ENCODE measurements at regions not wholly inside any gene's neighbourhood (a gene's known extent, or its start where the extent isn't known, plus 50 kb on each side); places are given as distances from the start of the nearest gene placed in this dataset.
A peak's percentile ranks its signal among the peaks of the same experiment; 100 is the strongest.

GRCh38 chr2:172231508-172231907, 128.8 kb upstream of the DLX2 start:
- DNase-seq (ENCODE audit: low read depth) = no peak

DNA sequence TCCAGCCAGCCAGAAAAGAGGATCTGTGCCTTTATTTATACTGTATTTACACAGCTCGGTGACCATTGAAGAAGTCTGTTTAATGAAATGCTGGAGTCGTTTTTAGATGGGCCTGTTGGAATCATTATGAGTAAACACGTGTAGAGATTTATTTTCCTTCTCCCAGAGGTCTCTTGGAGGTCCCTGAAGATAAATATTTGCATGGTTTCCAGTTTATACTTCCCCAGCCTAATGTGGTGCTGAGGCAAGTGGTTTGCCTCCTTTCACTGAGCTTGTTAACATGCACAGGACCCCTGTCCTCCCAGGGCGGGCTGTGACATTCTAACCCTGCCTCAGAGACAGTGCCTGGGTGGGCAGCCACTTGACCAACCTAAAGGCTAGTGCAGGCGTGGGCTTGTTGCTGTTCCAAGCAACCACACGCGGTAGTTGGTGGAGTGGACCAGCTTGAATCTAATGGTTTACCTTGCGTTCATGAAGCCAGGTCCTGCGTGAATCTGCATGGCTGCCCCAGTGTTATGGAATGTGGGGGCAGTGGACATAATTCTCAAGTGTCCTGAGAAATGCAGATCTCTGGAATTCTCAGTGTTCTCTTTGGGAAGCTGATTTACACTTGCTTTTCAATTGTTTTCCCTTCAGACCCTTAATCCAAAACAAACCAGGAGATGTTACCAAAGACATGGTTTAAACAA, 130.2 kb upstream of the DLX2 start:
- DNase-seq (ENCODE audit: low read depth) = no peak

DNA sequence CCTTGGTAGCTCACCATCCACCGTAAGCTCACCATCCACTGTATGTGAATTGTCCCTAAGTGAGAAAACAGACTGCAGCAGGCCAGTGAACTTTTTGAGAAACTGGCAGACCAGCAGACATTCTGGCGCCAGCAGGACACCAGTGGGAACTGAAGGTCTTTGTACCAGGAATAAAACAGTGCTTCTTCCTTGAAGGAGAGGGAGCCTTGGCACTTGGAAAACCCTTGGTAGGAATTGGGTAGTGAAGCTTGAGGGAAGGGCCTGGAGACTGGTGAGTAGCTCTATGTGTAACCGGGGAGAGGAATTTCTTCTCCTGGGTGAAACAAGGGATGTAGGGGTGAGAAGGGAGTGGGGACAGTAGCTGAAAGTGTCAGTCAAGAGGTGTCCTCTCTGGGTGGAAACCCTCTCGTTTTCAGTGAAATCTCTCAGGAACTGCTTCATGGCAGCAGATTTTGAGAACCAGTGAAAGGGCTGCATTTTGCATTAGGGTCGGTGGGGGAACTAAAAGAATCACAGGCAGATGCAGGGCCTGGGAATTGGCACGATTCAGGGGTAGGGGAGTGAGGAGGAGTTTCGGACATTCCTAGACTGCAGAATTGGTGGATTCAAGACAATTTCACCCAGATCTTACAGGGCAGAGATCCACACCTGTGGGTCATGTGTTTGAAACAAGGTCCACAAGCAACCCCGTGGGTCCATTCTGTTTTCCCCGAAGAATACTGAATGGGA, 131.5 kb upstream of the DLX2 start:
- DNase-seq (ENCODE audit: low read depth) = no peak

GRCh38 chr2:172234716-172235691, 132.3 kb upstream of the DLX2 start:
- no peak for DNase-seq (ENCODE audit: low read depth)

DNA sequence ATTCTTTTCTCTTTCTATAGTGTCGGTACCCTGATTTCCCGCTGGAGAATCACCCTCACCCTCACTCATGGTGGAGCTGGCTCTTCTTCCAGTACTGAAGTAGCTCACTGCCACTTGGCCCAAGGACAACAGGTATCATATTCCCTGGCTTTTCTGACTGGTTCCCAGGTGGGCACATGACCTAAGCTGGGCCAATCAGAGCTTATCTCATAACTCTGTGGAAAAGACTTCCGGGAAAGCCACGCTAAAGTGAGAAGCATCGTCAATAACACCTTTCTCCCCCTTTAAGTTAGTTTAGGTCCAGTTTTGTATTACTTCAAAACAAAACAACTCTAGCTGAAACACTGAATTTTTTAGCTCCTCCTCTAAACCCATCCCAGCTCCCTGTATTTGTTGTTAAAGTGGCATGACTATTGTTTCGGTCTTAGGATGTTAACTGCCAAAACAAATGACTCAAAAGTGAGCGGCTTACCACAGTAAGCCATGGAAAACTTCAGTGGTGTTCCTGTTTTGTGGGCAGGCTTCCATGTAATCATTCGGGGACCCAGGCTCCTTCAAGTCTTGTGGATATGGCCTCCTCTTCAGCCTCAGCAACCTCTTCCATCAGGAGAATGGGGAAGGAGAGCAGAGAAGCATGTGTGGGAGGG, 137.4 kb upstream of the DLX2 start:
- DNase-seq (ENCODE audit: low read depth) = peak; percentile 36

DNA sequence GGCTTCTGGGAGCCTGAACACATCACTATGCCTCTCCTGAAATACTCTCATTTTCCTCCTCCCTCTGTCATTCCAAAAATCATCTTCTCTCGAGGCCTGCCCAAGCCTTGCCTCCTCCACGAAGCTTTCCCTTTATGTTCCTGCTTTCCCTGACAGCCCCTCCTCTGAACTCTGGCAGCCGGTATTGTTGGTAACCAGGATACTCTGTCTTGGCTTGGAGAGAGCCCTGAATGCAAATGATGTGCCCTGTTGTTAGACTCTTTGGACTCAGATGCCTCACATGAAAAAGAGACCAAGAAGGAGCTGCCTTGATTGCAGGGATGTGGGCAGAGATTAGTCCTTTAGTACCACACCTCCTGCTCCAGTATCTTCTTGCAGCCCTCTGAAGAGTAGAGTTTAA, 138.5 kb upstream of the DLX2 start:
- DNase-seq (ENCODE audit: low read depth) = no peak

DNA sequence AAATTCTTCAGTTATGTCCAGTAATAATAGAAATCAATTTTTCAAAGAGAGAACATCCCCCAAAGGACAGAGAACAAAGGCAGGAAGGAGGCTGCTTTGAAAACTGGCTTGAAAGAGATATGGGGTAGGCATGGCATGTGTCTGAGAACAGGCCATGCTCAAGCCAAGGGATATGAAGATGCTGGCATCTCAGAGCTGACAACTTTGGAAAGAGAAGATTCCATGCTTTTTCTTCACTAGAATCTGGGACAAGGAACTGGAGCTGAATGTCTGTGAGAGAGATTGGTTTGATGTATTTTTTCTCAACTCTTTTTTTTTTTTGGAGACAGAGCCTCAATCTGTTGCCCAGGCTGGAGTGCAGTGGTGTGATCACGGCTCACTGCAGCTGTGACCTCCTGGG, 139.8 kb upstream of the DLX2 start:
- no peak for DNase-seq (ENCODE audit: low read depth)

GRCh38 chr2:172242961-172243360, 140.3 kb upstream of the DLX2 start:
- DNase-seq (ENCODE audit: low read depth) = no peak

DNA sequence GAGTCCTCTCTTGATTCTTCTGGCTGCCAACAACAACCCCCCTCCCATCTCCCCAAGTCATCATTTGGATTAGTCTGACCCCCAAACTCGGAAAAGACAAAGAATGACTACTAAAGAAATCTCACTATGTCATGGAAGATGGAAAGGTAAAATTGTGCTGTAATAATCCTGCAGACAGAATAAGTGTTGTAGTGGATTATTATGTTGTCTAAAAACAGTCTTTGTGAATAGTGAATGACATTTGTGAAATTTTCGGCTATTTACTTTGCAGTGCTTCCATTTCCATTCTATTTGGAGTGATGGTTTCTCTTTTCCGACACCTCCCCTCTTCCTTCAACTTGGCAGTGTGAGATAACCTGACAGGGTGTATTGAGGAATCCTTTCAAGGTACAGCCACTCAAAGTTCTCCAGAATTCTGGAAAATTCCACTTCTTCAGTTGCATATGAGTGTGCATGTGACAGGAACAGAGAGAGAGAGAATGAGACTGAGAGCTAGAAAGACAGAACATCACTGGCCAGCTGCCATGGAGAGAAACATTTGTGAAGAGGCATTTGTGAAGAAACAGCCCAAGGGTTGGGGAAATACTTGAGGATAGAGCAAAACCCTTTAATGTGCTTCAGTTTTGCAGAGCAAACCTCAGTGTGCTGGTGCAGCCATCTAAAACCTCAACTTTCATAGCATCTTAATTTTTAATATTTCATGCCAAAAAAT, 141.9 kb upstream of the DLX2 start:
- peak; percentile 67 for DNase-seq (ENCODE audit: low read depth)

GRCh38 chr2:172246649-172247048, 143.9 kb upstream of the DLX2 start:
- peak; percentile 32 for DNase-seq (ENCODE audit: low read depth)

- no peak for DNase-seq (ENCODE audit: low read depth)
Observed at GRCh38 chr2:172247203-172247602, 144.5 kb upstream of the DLX2 start.

DNA sequence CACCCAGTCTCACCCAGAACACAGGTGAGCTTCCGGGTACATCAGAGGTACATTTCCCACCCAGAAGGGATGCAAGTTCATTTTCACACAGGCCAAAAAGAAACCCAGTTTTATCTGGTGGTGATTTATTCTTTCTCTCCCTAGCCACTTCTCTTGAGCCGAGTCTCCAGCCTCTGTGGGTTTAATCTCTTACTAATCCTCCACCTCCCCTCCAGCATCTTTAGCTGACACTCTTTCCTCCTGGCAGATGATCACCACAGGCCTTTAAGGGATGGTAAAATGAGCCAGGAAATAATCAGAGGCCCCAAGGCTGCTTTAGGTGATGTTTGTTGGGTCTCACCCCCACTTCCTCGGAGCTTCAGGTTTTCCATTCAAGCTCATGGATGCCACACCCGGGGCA, 145.7 kb upstream of the DLX2 start:
- DNase-seq (ENCODE audit: low read depth) = no peak

DNA sequence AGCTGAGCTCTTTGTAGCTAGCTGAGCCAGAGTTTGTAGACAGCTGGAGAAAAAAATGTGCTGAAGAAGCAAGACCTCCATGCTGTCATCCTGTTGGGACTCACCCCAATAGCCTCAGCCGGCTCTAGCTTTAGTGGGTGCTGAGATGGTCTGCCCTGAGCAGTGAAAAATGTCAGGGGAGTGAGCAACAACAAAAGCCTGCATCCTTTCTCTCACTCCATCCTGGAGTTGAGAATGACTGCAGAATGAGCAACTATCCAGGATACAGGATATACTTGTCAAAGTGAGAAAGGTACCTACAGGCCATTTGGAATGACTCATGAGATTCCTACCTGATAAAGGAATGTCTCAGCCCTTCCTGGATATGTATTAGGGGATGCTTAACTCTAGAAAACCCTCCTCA, 146.1 kb upstream of the DLX2 start:
- peak; percentile 57 for DNase-seq (ENCODE audit: low read depth)

GRCh38 chr2:172249334-172249733, 146.6 kb upstream of the DLX2 start:
- DNase-seq (ENCODE audit: low read depth) = peak; percentile 36

GRCh38 chr2:172249986-172250385, 147.3 kb upstream of the DLX2 start:
- DNase-seq (ENCODE audit: low read depth) = peak; percentile 88

DNA sequence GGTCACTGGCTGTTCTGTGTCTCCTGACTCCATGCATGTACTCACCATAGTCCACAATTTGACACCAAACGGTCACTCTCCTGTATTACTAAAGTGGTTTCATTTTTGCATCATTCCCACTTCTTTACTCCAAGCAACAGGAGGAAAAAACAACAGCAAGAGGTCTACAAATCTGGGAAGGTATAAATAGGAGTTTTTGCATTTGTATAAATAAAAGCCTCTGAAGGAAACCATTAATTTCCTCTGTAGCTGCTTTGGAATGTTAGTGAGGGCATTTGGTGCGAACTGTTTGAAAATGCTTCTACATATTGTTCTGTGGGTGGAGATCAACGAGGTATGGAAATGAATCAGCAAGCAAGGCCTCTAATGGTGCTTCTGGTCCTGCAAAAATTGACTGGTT, 148.5 kb upstream of the DLX2 start:
- peak; percentile 80 for DNase-seq (ENCODE audit: low read depth)

DNA sequence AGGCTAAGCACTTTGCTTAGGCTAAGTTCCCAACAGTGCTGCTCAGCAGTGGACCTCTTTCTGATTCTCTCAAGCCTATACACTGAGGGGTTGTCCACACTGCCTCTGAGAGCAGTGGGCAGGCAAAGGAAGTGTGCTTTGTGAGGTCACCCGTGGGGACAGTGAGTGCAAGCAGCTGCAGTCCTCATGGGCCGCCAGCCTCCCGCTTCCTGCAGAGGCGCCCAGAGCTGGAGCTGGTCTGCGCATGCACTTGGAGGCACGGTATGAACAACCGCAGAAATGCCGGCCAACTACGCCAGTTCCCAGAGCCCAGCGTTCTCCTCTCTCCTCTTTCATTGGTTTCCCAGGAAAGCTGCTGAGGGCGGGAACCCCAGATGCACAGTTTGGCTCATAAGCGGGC, 149.5 kb upstream of the DLX2 start:
- no peak for DNase-seq (ENCODE audit: low read depth)

DNA sequence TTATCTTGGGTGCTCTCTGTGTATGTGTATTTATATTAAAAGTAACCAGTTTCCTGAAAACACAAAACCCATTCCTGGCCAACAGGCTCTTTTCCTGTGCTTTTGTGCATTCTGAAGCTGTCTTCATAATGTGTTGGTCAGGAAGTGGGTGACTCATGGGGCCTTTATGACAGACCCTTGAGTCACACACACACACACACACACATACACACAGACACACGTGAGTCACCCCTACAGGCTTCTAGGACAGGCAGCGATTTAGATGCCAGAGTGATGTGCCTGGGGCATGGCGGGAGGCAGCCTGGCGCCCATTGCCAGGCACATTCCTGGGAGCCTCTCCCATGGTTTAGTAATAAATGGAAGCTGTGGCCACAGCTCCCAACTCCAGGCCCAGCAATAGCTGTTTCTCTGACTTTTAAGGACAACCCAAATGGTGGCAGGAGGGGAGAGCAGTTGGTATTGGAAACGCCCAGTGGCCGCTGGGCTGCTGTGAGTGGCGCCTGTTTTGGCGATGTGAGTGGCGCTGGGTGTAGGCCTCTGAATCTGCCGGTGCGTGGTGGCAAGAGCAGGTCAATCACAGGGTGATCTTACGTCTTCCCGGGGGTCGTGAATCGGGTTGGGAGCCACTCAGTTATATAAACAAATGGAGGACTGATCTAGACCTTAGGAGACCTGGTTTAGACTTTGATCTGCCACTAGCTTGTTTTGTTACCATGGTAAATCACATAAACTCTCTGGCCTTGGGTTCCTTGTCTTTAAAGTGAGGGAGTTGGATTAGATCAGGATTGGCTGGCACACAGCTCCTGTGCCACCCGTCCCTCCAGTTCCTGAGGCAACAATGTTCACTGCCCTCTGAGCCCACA, 150.7 kb upstream of the DLX2 start:
- peak; percentile 100 for DNase-seq (ENCODE audit: low read depth)

DNA sequence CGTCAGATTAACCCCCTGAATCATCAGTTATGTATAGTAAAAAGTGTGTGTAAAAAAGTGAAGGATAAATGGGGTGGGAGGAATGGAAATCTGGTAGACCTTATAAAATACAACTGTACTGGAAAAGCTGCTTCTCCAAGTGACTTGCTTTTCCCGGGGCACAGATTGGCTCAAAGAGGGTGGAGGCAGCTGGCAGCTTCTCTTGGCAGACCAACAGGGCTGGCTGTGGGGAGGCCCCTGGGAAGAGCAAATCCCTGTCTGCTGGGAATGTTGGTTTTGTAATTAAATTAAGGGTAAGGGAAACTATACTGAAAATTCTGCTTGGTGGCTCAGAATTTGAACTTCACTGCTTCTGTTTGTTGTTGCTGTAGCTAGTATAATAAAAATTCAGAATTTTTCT, 154.2 kb upstream of the DLX2 start:
- no peak for DNase-seq (ENCODE audit: low read depth)

DNA sequence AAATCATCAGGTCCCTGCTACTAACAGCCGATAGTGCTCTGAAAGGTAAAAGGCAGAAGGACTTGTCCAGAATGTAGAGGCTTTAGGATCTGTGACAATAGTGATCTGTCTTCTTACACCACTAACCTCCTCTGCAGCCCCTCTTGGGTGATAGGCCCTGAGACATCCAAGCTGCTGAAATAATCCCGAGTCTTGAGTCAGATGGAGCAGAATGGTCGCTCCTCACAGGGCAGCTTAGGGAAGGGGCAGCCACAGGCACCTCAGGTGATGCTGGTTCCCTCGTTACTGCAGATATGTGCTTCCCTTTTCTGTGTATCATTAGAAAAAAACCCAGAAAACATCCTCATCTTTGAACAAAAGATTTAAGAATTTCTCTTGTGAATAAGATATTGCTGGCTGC, 157.1 kb upstream of the DLX2 start:
- DNase-seq (ENCODE audit: low read depth) = no peak

GRCh38 chr2:172260336-172260735, 157.6 kb upstream of the DLX2 start:
- DNase-seq (ENCODE audit: low read depth) = no peak

Data from EH (cell line).